ENCODE measurements at regions not wholly inside any gene's neighbourhood (a gene's known extent, or its start where the extent isn't known, plus 50 kb on each side); places are given as distances from the start of the nearest gene placed in this dataset.

DNA sequence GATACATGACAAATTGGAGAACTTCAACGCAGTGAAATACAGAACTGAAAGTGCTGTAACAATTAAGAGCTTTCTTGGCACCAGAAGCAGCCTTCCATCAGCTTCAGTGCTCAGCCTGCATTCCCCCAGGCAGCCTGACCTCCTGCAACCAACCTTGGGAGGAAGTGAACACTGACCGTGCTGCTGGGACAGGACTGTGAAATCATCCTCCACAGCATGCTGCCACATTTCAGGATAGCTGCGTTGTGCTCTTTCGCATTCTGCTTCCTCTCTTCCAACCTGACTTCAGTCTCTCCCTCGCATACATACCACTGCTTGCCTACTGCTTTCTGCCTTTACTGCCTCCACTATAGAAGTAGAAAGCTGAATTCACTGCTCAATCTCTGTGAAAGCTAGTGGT lies 388.6 kb downstream of the RWDD3 start (continued):
- TF ChIP-seq, protein P1, sequence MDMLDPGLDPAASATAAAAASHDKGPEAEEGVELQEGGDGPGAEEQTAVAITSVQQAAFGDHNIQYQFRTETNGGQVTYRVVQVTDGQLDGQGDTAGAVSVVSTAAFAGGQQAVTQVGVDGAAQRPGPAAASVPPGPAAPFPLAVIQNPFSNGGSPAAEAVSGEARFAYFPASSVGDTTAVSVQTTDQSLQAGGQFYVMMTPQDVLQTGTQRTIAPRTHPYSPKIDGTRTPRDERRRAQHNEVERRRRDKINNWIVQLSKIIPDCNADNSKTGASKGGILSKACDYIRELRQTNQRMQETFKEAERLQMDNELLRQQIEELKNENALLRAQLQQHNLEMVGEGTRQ (IDR thresholded peaks at IDR 0.05; ENCODE audit: borderline replicate concordance, low read depth, low read length), result no peak
- TF ChIP-seq MEF2A (IDR thresholded peaks at IDR 0.05; ENCODE audit: borderline replicate concordance, low read depth) (no peak), CHD2 (IDR thresholded peaks at IDR 0.05; ENCODE audit: low read length, partially characterized antibody) (no peak), TAF1 (IDR thresholded peaks at IDR 0.05; ENCODE audit: borderline replicate concordance, low read depth, low read length) (no peak)

DNA sequence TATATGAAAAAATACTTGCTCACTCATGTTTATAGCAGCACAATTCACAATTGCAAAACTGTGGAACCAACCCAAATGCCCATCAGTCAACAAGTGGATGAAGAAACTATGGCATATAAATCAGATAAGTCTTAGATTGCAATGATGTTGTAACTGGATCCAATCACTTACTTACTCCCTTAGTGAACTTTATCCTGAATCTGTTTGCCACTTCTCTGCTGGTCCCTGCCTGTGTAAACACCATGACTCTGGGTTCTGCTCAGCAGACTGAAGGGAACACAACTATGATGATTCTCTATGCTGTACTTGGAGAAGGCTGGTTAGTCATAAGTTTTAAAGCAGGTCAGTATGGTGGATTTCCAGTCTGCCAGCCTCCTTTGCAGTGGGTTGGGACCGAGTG lies 391.2 kb downstream of the RWDD3 start:
- no peak for DNase-seq
- 9% methylated on average over 1 of the region's 1 CpG for WGBS (ENCODE audit: low lambda C conversion rate)
- no peak overlapping the region for H2AFZ ChIP-seq (ENCODE audit: low read depth)
- TF ChIP-seq, protein P2, sequence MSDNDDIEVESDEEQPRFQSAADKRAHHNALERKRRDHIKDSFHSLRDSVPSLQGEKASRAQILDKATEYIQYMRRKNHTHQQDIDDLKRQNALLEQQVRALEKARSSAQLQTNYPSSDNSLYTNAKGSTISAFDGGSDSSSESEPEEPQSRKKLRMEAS (IDR thresholded peaks at IDR 0.05; ENCODE audit: low read depth), result no peak
- TF ChIP-seq ELF1 (IDR thresholded peaks at IDR 0.05) (no peak), MXI1 (IDR thresholded peaks at IDR 0.05; ENCODE audit: low read depth, low read length) (no peak), EZH2phosphoT487 (IDR thresholded peaks at IDR 0.05; ENCODE audit: borderline replicate concordance, low read depth) (no peak), POLR2AphosphoS5 (IDR thresholded peaks at IDR 0.05; ENCODE audit: low read depth, low read length) (no peak), SIN3A (IDR thresholded peaks at IDR 0.05; ENCODE audit: borderline replicate concordance, low read depth, low read length) (no peak), TEAD4 (IDR thresholded peaks at IDR 0.05; ENCODE audit: borderline replicate concordance, insufficient read depth) (no peak), YY1 (IDR thresholded peaks at IDR 0.05; ENCODE audit: low read depth) (no peak), NRF1 (IDR thresholded peaks at IDR 0.05; ENCODE audit: low read depth, low read length) (no peak), TAF1 (IDR thresholded peaks at IDR 0.05; ENCODE audit: borderline replicate concordance, low read depth, low read length) (no peak), RFX5 (IDR thresholded peaks at IDR 0.05; ENCODE audit: low read length) (no peak), FOXJ3 (CRISPR knock-in tag; IDR thresholded peaks at IDR 0.05) (no peak)
- TF ChIP-seq, protein P3, sequence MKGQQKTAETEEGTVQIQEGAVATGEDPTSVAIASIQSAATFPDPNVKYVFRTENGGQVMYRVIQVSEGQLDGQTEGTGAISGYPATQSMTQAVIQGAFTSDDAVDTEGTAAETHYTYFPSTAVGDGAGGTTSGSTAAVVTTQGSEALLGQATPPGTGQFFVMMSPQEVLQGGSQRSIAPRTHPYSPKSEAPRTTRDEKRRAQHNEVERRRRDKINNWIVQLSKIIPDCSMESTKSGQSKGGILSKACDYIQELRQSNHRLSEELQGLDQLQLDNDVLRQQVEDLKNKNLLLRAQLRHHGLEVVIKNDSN (IDR thresholded peaks at IDR 0.05; ENCODE audit: borderline replicate concordance, low read depth), result no peak
- TF ChIP-seq, protein P4, sequence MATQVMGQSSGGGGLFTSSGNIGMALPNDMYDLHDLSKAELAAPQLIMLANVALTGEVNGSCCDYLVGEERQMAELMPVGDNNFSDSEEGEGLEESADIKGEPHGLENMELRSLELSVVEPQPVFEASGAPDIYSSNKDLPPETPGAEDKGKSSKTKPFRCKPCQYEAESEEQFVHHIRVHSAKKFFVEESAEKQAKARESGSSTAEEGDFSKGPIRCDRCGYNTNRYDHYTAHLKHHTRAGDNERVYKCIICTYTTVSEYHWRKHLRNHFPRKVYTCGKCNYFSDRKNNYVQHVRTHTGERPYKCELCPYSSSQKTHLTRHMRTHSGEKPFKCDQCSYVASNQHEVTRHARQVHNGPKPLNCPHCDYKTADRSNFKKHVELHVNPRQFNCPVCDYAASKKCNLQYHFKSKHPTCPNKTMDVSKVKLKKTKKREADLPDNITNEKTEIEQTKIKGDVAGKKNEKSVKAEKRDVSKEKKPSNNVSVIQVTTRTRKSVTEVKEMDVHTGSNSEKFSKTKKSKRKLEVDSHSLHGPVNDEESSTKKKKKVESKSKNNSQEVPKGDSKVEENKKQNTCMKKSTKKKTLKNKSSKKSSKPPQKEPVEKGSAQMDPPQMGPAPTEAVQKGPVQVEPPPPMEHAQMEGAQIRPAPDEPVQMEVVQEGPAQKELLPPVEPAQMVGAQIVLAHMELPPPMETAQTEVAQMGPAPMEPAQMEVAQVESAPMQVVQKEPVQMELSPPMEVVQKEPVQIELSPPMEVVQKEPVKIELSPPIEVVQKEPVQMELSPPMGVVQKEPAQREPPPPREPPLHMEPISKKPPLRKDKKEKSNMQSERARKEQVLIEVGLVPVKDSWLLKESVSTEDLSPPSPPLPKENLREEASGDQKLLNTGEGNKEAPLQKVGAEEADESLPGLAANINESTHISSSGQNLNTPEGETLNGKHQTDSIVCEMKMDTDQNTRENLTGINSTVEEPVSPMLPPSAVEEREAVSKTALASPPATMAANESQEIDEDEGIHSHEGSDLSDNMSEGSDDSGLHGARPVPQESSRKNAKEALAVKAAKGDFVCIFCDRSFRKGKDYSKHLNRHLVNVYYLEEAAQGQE (IDR thresholded peaks at IDR 0.05; ENCODE audit: low read depth, low read length), result no peak
- H3K27me3 ChIP-seq (ENCODE audit: insufficient read depth), result no peaks in the 10 kb centered on the region
- H3K9me3 ChIP-seq, result no peaks in the 10 kb centered on the region
- CTCF ChIA-PET, result no interaction called here
- no peaks in the 10 kb centered on the region for H3F3A ChIP-seq (replicated peaks; ENCODE audit: insufficient read depth)
- peaks cover 0 to 7% of the 10 kb centered on the region in 2 experiments; a peak in 1 of 4 replicates for H3K4me1 ChIP-seq (ENCODE audit: control insufficient read depth in 1 of 2, insufficient read depth in 2 of 2, low read depth in 1 of 2, low read length in 1 of 2)
- no peaks in the 10 kb centered on the region for H3K36me3 ChIP-seq (replicated peaks in 1 of 2; ENCODE audit: control insufficient read depth in 1 of 2, insufficient read depth in 2 of 2, low read length in 1 of 2)
- POLR2A ChIA-PET, result no interaction called here
- H3K9me2 ChIP-seq, result no peaks in the 10 kb centered on the region
- H3K27ac ChIP-seq (ENCODE audit: low read depth in 2 of 2, low read length in 1 of 2), result no peak overlapping the region
- no peaks in the 10 kb centered on the region for H3K79me2 ChIP-seq (ENCODE audit: insufficient read depth)
- H3K9ac ChIP-seq, result no peak overlapping the region
- H3K4me2 ChIP-seq, result no peak overlapping the region
- no peaks in the 10 kb centered on the region for H4K20me1 ChIP-seq (ENCODE audit: insufficient read depth)
- H3K4me3 ChIP-seq (ENCODE audit: low read depth in 2 of 2, low read length in 1 of 2), result no peak overlapping the region; a peak in 1 of 4 replicates

All from SK-N-SH (cell line).